Tibial artery (tissue), 4 donors: ENCODE measurements at regions not wholly inside any gene's neighbourhood (a gene's known extent, or its start where the extent isn't known, plus 50 kb on each side); places are given as distances from the start of the nearest gene placed in this dataset.

Experiments used
- DNase-seq, 2 donors: peaks; one replicate each; pipeline ENCODE4 v3.0.0-alpha.2; 2019
- H3K27ac ChIP-seq, 2 donors: fragments of 200-600 bp; sonication (generic) in 1 of 2; 1 replicate in 1 of 2; 2 replicates in 1 of 2; pipeline ENCODE4 v1.5.1; 2018 to 2019; ENCODE audit warnings: mild to moderate bottlenecking in 1 of 2
- H3K27me3 ChIP-seq, 2 donors: fragments of 200-600 bp; sonication (generic) in 1 of 2; one replicate each; pipeline versions ENCODE4 v1.5.1 to v1.6.0; 2016 to 2019
- H3K36me3 ChIP-seq, 3 donors: fragments of 200-600 bp; sonication (generic) in 2 of 3; one replicate each; pipeline ENCODE4 v1.5.1; 2016 to 2019; ENCODE audit warnings: mild to moderate bottlenecking in 2 of 3
- H3K4me1 ChIP-seq, 4 donors: fragments of 200-600 bp; sonication (generic) in 2 of 4; 1 replicate in 3 of 4; 2 replicates in 1 of 4; pipeline ENCODE4 v1.5.1; 2016 to 2019
- H3K4me3 ChIP-seq, 2 donors: fragments of 200-600 bp; sonication (generic) in 1 of 2; 1 replicate in 1 of 2; 2 replicates in 1 of 2; pipeline ENCODE4 v1.5.1; 2018 to 2019; ENCODE audit warnings: mild to moderate bottlenecking in 2 of 2
- H3K9me3 ChIP-seq, 3 donors: fragments of 200-600 bp; sonication (generic) in 1 of 3; one replicate each; pipeline ENCODE4 v1.5.1; 2016 to 2019
- intact Hi-C: fragments of 100-400 bp; cut with DNase I; formaldehyde crosslinking; loops from one replicate; pipeline ENCODE4 v1.15.0; 2023; ENCODE audit warnings: low total_unique reads
- TF ChIP-seq, protein P1 (sequence below), 2 experiments: fragments of 200-600 bp in 1 of 2; fragments of 450-650 bp in 1 of 2; IDR thresholded peaks; one replicate each; pipeline ENCODE4 v1.5.1; 2017 to 2019; ENCODE audit warnings: antibody characterized with exemption in 2 of 2, mild to moderate bottlenecking in 1 of 2, moderate library complexity in 1 of 2

DNA sequence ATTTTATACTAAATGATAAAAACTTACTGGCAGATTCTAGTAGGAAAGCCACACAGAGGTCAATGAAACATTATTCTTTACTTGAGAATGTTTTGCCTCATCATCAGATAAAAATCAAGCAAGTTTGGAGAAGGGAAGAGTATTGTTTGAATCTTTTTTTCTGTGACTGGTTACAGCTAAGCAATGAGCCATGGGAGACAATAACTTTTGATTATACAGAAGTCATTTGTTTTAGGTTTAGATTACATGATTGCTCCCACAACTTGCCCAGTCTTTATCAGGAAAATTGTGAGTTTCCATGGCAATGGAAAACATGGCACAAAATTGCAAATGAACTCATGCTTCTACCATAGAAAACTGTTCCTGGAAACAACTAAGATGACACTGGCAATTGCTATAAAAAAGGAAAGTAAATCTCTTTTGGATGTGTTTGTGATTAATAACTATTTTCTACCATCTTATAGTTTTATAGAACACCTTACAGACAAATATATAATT, 476.8 kb downstream of the MBD2 start:
- H3K27ac ChIP-seq = no peak overlapping the region
- TF ChIP-seq, protein P1, sequence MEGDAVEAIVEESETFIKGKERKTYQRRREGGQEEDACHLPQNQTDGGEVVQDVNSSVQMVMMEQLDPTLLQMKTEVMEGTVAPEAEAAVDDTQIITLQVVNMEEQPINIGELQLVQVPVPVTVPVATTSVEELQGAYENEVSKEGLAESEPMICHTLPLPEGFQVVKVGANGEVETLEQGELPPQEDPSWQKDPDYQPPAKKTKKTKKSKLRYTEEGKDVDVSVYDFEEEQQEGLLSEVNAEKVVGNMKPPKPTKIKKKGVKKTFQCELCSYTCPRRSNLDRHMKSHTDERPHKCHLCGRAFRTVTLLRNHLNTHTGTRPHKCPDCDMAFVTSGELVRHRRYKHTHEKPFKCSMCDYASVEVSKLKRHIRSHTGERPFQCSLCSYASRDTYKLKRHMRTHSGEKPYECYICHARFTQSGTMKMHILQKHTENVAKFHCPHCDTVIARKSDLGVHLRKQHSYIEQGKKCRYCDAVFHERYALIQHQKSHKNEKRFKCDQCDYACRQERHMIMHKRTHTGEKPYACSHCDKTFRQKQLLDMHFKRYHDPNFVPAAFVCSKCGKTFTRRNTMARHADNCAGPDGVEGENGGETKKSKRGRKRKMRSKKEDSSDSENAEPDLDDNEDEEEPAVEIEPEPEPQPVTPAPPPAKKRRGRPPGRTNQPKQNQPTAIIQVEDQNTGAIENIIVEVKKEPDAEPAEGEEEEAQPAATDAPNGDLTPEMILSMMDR (IDR thresholded peaks at IDR 0.05) = no peak
- no peaks in the 10 kb centered on the region for H3K9me3 ChIP-seq
- H3K27me3 ChIP-seq = no peaks in the 10 kb centered on the region
- DNase-seq = no peak
- intact Hi-C loops = no loop called here
- no peak overlapping the region for H3K4me3 ChIP-seq
- peaks cover 0 to under 1% (median 0%) of the 10 kb centered on the region in 4 donors for H3K4me1 ChIP-seq
- no peaks in the 10 kb centered on the region for H3K36me3 ChIP-seq

DNA sequence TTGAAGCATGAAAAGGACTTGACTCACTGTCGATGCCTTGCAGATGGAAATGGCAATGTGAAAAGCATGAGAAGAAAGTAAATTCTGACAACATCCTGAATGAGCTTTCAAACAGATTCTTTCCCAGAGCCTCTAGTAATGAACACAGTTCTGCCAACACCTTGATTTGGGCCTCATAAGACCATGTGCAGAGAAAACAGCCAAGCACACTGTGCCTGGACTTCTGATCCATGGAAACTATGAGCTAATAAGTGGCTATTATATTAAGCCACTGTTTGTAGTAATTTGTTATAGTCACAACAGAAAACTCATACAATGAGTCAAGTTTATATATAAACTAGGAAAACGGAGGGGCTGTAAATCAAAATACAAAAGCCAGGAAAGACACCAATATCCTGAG, 477.3 kb downstream of the MBD2 start:
- no peak for DNase-seq
- intact Hi-C loops = no loop called here
- TF ChIP-seq, protein P1 (IDR thresholded peaks at IDR 0.05) = no peak
- no peak overlapping the region for H3K4me3 ChIP-seq
- no peaks in the 10 kb centered on the region for H3K9me3 ChIP-seq
- H3K36me3 ChIP-seq = no peaks in the 10 kb centered on the region
- H3K27me3 ChIP-seq = no peaks in the 10 kb centered on the region
- no peak overlapping the region for H3K27ac ChIP-seq
- H3K4me1 ChIP-seq = no peaks in the 10 kb centered on the region

DNA sequence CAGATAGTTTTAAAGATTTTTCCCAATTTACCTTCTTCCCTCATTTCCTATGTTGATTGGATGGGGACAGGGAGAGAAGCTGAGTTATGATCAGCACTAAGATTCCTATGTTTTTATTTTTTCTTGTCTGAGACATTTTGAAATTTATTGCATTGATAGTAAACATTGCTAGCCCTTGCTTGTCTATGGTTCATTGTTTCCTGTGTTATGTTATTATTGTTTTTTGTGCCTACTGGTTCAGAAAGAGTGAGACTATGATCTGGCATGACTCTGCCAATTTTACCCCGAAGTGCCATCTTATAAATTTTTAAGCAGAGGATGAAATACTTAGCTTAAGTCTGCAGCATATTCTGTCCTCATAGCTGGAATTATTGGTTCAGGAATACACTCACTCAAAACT, 478.5 kb downstream of the MBD2 start:
- no peaks in the 10 kb centered on the region for H3K36me3 ChIP-seq
- TF ChIP-seq, protein P1 (IDR thresholded peaks at IDR 0.05) = no peak
- H3K27ac ChIP-seq = no peak overlapping the region
- no peaks in the 10 kb centered on the region for H3K4me1 ChIP-seq
- no peak overlapping the region for H3K4me3 ChIP-seq
- H3K27me3 ChIP-seq = no peaks in the 10 kb centered on the region
- H3K9me3 ChIP-seq = no peaks in the 10 kb centered on the region
- intact Hi-C loops = no loop called here
- no peak for DNase-seq

DNA sequence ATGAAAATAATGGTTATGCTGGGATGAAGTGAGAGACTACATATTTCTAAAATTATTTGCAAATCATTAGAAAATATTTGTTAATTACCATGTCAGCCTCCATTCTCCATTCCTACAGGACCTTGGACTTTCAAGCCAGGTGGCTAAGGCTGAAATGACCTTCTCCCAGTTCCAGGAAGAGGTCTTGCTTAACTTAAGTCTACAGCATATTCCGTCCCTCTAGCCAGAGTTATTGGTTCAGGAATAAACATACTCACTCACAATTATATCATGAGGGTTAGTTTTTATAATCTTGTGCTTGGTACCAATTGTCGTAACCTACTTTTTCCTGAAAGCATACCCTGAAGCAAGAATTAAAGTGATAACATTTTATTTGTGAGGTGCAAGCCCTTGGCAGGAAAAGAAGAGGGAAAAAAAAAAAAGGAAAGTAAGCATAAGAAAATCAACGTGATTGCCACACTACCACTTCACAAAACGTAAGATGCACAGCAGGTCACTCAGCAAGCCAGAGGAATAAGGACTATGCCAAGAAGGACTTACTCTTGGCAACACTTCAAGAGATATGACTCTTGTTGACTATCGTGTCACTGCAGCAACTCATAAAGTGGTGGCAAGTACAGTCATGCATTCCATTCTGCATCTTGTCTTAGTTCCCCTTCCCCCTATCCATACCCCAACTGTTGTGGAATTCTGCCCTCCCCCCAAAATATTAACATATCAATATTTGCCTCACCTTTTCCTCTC, 479.1 kb downstream of the MBD2 start:
- TF ChIP-seq, protein P1 (IDR thresholded peaks at IDR 0.05) = no peak
- Histone ChIP-seq H3K27ac (no peak overlapping the region), H3K27me3 (no peaks in the 10 kb centered on the region), H3K9me3 (no peaks in the 10 kb centered on the region), H3K4me3 (no peak overlapping the region), H3K4me1 (no peaks in the 10 kb centered on the region), H3K36me3 (no peaks in the 10 kb centered on the region)
- intact Hi-C loops = no loop called here
- DNase-seq = no peak

DNA sequence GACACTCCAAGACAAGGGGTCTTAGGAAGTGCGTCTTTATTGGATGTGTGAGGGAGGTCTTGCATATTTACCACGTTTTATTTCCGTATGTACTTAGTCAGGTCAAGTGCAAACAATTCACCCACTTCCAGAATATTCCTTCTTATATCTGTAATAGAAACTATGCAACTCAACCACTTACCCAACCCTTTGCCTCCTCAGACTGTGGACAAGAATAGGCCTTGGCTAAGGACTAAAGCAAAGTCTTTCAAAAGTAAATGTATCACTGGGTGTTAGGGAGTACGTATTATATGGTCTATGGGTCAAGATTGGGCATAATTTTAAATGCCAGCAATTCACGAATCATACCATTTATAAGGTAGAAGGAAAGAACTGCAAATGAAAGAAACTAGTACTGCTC, 484.8 kb downstream of the MBD2 start:
- no peaks in the 10 kb centered on the region for H3K4me1 ChIP-seq
- no peak overlapping the region for H3K27ac ChIP-seq
- H3K4me3 ChIP-seq = no peak overlapping the region
- TF ChIP-seq, protein P1 (IDR thresholded peaks at IDR 0.05) = no peak
- no peaks in the 10 kb centered on the region for H3K36me3 ChIP-seq
- H3K27me3 ChIP-seq = no peaks in the 10 kb centered on the region
- intact Hi-C loops = no loop called here
- DNase-seq = no peak
- H3K9me3 ChIP-seq = no peaks in the 10 kb centered on the region
